ENCODE measurements at regions not wholly inside any gene's neighbourhood (a gene's known extent, or its start where the extent isn't known, plus 50 kb on each side); places are given as distances from the start of the nearest gene placed in this dataset.

DNA sequence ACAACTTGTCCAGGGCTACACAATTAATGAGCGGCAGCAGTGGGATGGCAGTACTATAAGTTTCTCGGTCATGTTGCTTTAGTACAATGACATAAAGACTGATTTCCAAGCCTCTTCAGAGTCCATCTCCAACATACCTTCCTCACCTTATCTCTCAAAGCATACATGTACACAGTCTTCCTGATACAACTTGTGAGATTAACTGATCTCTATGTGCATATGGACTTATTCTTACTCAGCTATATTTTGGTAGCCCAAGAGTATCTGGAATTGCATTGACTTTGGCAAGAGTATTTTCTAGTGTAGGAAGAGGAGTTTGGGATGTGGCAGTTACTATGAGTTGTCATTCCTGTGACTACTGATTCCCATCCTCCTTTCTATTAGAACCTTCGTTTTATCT, 575.0 kb downstream of the EDEM1 start:
- TF ChIP-seq, protein P1, sequence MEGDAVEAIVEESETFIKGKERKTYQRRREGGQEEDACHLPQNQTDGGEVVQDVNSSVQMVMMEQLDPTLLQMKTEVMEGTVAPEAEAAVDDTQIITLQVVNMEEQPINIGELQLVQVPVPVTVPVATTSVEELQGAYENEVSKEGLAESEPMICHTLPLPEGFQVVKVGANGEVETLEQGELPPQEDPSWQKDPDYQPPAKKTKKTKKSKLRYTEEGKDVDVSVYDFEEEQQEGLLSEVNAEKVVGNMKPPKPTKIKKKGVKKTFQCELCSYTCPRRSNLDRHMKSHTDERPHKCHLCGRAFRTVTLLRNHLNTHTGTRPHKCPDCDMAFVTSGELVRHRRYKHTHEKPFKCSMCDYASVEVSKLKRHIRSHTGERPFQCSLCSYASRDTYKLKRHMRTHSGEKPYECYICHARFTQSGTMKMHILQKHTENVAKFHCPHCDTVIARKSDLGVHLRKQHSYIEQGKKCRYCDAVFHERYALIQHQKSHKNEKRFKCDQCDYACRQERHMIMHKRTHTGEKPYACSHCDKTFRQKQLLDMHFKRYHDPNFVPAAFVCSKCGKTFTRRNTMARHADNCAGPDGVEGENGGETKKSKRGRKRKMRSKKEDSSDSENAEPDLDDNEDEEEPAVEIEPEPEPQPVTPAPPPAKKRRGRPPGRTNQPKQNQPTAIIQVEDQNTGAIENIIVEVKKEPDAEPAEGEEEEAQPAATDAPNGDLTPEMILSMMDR (IDR thresholded peaks at IDR 0.05), result no peak
- TF ChIP-seq POLR2A (IDR thresholded peaks at IDR 0.05), result no peak
